Esophagus squamous epithelium (tissue), 5 donors: ENCODE measurements at regions not wholly inside any gene's neighbourhood (a gene's known extent, or its start where the extent isn't known, plus 50 kb on each side); places are given as distances from the start of the nearest gene placed in this dataset.

Experiments
- DNase-seq: peaks from one replicate; lab custom pipeline; 2025; lab: John Stamatoyannopoulos, UW
- H3K27ac ChIP-seq, 4 donors: fragments of 200-600 bp; sonication (generic); one replicate each; pipeline ENCODE4 v1.5.1; 2016 to 2019; ENCODE audit warnings: mild to moderate bottlenecking in 1 of 4
- H3K27me3 ChIP-seq, 4 donors: fragments of 200-600 bp; sonication (generic); 1 replicate in 3 of 4; 2 replicates in 1 of 4; pipeline versions ENCODE4 v1.5.1 to v1.6.0; 2017 to 2021; ENCODE audit warnings: antibody characterized with exemption in 1 of 4
- H3K36me3 ChIP-seq, 3 donors: fragments of 200-600 bp; sonication (generic); one replicate each; pipeline ENCODE4 v1.5.1; 2016 to 2019
- H3K4me1 ChIP-seq, 3 donors: fragments of 200-600 bp; sonication (generic); one replicate each; pipeline ENCODE4 v1.5.1; 2017 to 2019
- H3K4me3 ChIP-seq, 4 donors: fragments of 200-600 bp; sonication (generic); 1 replicate in 3 of 4; 2 replicates in 1 of 4; pipeline ENCODE4 v1.5.1; 2016 to 2019; ENCODE audit warnings: mild to moderate bottlenecking in 2 of 4, moderate library complexity in 1 of 4
- H3K9me3 ChIP-seq, 3 donors: fragments of 200-600 bp; sonication (generic); one replicate each; pipeline ENCODE4 v1.5.1; 2016 to 2019
- POLR2A ChIP-seq, 4 donors: fragments of 450-650 bp; IDR thresholded peaks; one replicate each; pipeline ENCODE4 v1.6.1; 2017; ENCODE audit warnings: antibody characterized with exemption in 4 of 4, mild to moderate bottlenecking in 4 of 4, moderate library complexity in 3 of 4
- WGBS, 2 donors: methylation state at CpG; one replicate each; pipeline ENCODE4 v1.1.5; 2018; 5-methylcytosine and 5-hydroxymethylcytosine counted together
- intact Hi-C: fragments of 100-400 bp; cut with DNase I; formaldehyde crosslinking; loops from one replicate; pipeline ENCODE4 v1.15.0; 2022
- TF ChIP-seq, protein P1 (sequence below), 6 experiments: fragments of 450-650 bp in 4 of 6; fragments of 200-600 bp in 2 of 6; sonication (generic) in 2 of 6; IDR thresholded peaks; one replicate each; pipeline ENCODE4 v1.5.1; 2016 to 2019; ENCODE audit warnings: antibody characterized with exemption in 6 of 6, mild to moderate bottlenecking in 4 of 6, moderate library complexity in 4 of 6
- donor health status: DM: yes; HTN: yes; CAD: no.

DNA sequence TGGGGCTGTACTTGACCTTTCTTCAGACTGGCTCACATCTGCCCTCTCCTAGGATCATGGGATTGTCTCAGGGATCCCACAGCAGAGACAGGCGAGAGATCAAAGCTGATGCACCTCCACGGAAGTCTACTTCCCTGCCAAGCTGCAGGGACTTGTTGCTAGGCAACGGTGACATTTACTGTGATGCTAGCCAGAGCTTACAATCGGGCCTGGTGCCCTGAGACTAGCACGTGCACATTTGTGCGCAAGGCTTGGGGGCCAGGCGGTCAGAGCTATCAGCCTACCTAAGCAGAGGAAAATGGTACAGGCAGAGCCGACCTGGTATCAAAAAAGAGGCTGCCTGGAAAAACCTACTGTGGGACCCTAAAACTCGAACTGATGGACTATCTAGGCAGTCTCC lies 607.3 kb upstream of the TSPY4 start:
- TF ChIP-seq, protein P1, sequence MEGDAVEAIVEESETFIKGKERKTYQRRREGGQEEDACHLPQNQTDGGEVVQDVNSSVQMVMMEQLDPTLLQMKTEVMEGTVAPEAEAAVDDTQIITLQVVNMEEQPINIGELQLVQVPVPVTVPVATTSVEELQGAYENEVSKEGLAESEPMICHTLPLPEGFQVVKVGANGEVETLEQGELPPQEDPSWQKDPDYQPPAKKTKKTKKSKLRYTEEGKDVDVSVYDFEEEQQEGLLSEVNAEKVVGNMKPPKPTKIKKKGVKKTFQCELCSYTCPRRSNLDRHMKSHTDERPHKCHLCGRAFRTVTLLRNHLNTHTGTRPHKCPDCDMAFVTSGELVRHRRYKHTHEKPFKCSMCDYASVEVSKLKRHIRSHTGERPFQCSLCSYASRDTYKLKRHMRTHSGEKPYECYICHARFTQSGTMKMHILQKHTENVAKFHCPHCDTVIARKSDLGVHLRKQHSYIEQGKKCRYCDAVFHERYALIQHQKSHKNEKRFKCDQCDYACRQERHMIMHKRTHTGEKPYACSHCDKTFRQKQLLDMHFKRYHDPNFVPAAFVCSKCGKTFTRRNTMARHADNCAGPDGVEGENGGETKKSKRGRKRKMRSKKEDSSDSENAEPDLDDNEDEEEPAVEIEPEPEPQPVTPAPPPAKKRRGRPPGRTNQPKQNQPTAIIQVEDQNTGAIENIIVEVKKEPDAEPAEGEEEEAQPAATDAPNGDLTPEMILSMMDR (IDR thresholded peaks at IDR 0.05) = no peak
- no peak for TF ChIP-seq POLR2A (IDR thresholded peaks at IDR 0.05)
- H3K27ac ChIP-seq = no peak overlapping the region
- no peaks in the 10 kb centered on the region for H3K4me1 ChIP-seq
- DNase-seq = no peak
- no CpG with 5 or more reads among the region's 9 CpGs for WGBS, 2 donors
- no peaks in the 10 kb centered on the region for H3K27me3 ChIP-seq
- H3K9me3 ChIP-seq = no peaks in the 10 kb centered on the region
- intact Hi-C loops = no loop called here
- H3K36me3 ChIP-seq = no peaks in the 10 kb centered on the region
- H3K4me3 ChIP-seq = no peak overlapping the region

DNA sequence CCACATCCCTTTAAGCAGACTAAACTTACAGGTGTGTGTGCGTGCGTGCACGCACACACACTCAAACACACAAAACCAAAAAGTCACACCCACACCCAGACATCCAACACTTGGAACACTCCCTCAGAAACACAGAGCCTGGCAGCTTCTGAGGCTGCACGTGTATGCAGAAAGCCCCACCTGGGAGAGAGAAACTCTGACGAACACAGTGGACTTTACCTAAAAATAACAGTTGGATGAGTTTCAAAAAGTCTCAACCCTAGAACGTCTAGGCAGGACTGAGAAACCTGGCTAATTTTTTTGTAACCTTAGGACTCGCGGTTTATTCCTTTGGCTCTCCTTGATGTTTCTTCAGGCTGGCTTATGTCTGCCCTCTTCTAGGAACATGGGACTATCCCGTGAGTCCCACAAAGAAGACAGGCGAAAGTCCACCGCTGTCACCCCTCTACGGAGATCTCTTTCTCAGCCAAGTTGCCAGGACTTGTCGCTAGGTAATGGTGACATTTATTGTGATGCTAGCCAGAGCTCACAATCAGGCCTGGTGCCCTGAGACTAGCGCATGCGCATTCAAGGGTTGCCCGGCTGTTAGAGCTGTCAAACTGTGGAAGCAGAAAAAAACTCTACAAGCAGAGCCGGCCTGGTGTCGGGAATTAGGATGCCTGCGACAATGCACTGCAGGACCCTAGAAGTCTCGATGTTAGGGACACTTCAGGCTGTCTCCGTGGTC lies 595.8 kb upstream of the TSPY4 start:
- WGBS, 2 donors = 68% methylated on average over 11 of the region's 21 CpGs; no CpG with 5 or more reads in 1 of the 2 donors
- no peak for TF ChIP-seq POLR2A (IDR thresholded peaks at IDR 0.05)
- TF ChIP-seq, protein P1 (IDR thresholded peaks at IDR 0.05) = no peak
- no peaks in the 10 kb centered on the region for H3K9me3 ChIP-seq
- no peak overlapping the region for H3K27ac ChIP-seq
- H3K4me1 ChIP-seq = no peaks in the 10 kb centered on the region
- no peak overlapping the region for H3K4me3 ChIP-seq
- DNase-seq = no peak
- intact Hi-C loops = no loop called here
- no peaks in the 10 kb centered on the region for H3K27me3 ChIP-seq
- no peaks in the 10 kb centered on the region for H3K36me3 ChIP-seq

DNA sequence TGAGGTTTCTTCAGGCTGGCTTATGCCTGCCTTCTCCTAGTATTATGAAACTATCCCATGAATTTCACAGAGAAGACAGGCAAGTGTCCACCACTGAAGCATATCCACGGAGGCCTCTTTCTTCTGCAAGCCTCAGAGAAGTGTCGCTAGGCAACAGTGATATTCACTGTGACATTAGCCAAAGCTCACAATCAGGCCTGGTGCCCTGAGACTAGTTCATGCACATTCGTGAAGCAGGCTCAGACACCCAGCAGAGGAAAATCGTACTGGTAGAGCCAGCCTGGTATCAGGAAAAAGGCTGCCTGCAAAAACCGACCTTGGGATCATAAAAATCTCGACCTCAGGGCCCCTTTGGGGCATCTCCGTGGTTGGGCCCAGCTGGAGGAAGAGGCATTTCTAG lies 573.1 kb upstream of the TSPY4 start:
- Histone ChIP-seq H3K36me3 (no peaks in the 10 kb centered on the region), H3K9me3 (no peaks in the 10 kb centered on the region), H3K4me3 (no peak overlapping the region), H3K4me1 (peaks cover 0 to 6% (median 0%) of the 10 kb centered on the region in 3 donors), H3K27me3 (no peaks in the 10 kb centered on the region), H3K27ac (no peak overlapping the region)
- 42% methylated on average over 5 of the region's 7 CpGs; no CpG with 5 or more reads in 1 of the 2 donors for WGBS, 2 donors
- intact Hi-C loops = no loop called here
- no peak for DNase-seq
- no peak for TF ChIP-seq POLR2A (IDR thresholded peaks at IDR 0.05)
- TF ChIP-seq, protein P1 (IDR thresholded peaks at IDR 0.05) = no peak

DNA sequence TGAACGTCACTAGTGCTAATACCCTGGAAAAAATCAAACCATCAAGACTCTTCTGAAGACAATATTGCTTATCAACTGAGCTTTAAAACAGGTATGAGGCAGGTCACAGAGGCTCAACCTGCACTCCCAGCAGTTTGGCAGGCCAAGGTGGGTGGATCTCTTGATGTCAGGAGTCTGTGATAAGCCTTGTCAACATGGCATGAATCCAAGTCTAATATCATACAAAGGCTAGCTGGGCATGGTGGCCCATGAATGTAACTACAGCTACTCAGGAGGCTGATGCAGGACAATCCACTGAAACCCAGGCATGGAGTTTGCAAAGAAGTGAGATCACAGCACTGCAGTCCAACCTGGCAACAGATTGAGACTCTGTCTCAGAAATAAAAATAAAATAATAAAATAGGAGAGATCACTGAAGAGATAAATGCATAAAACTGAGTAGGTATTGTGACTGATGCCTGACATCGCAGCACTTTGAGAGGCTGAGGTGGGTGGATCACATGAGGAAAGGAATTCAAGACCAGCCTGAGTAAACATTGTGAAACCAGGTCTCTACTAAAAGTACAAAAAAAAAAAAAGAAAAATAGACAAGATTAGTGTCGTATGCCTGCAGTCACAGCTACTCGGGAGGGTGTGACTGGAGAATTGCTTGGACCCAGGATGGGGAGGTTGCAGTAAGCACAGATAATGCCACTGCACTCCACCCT lies 555.9 kb upstream of the TSPY4 start:
- intact Hi-C loops = no loop called here
- H3K36me3 ChIP-seq = no peaks in the 10 kb centered on the region
- no peak overlapping the region for H3K4me3 ChIP-seq
- H3K4me1 ChIP-seq = no peaks in the 10 kb centered on the region
- H3K27me3 ChIP-seq = no peaks in the 10 kb centered on the region
- TF ChIP-seq, protein P1 (IDR thresholded peaks at IDR 0.05) = no peak
- no peak for TF ChIP-seq POLR2A (IDR thresholded peaks at IDR 0.05)
- 44% methylated on average over 4 of the region's 4 CpGs; no CpG with 5 or more reads in 1 of the 2 donors for WGBS, 2 donors
- no peaks in the 10 kb centered on the region for H3K9me3 ChIP-seq
- no peak for DNase-seq
- H3K27ac ChIP-seq = no peak overlapping the region

DNA sequence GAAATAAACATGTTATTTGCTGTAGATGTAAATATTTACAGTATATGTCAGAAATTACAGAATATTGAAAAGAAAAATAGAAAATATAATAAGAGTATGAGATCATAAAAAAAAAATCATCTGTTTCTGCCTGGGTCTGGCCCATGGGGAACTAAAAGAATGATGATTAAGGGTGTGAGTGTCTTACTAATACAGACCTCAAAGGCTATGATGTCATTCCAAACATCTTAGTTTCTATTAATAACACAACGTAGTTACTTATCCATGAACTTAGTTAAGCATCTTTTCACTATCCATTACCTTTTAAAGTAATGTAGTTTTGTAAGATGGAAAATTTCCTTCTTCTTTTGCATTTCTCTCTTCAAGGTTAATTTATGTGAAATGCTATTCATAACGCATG lies 542.7 kb upstream of the TSPY4 start:
- Histone ChIP-seq H3K36me3 (no peaks in the 10 kb centered on the region), H3K9me3 (no peaks in the 10 kb centered on the region), H3K4me3 (no peak overlapping the region), H3K4me1 (no peaks in the 10 kb centered on the region), H3K27ac (no peak overlapping the region), H3K27me3 (no peaks in the 10 kb centered on the region)
- intact Hi-C loops = no loop called here
- TF ChIP-seq POLR2A (IDR thresholded peaks at IDR 0.05) = no peak
- TF ChIP-seq, protein P1 (IDR thresholded peaks at IDR 0.05) = no peak
- DNase-seq = no peak
- WGBS, 2 donors = 46% methylated on average over 2 of the region's 2 CpGs; no CpG with 5 or more reads in 1 of the 2 donors
